SK-N-MC (cell line): ENCODE measurements at regions not wholly inside any gene's neighbourhood (a gene's known extent, or its start where the extent isn't known, plus 50 kb on each side); places are given as distances from the start of the nearest gene placed in this dataset.

Source experiments
- EZH2 ChIP-seq: fragments of 200-600 bp; sonication (generic); IDR thresholded peaks from one replicate; pipeline ENCODE4 v1.6.1; 2017; ENCODE audit warnings: antibody characterized with exemption
- FOXP2 ChIP-seq: optimal IDR thresholded peaks from 2 replicates; pipeline ENCODE3; 2011; ENCODE audit warnings: mild to moderate bottlenecking, moderate library complexity; ENCODE audit not compliant: insufficient read depth; ENCODE audit errors: extremely low read length, control extremely low read depth
- POLR2AphosphoS5 ChIP-seq: IDR thresholded peaks from 2 replicates; pipeline ENCODE4 v1.6.1; 2012; ENCODE audit warnings: mild to moderate bottlenecking, low read depth, low read length, borderline replicate concordance

- TF ChIP-seq POLR2AphosphoS5, result no peak
- no peak for TF ChIP-seq EZH2
- TF ChIP-seq FOXP2, result no peak
Observed at GRCh38 chr2:120574620-120575019, 161.0 kb upstream of the GLI2 start.
